ENCODE measurements at regions not wholly inside any gene's neighbourhood (a gene's known extent, or its start where the extent isn't known, plus 50 kb on each side); places are given as distances from the start of the nearest gene placed in this dataset.

- no peaks in the 10 kb centered on the region for H3K9me3 Mint-ChIP-seq
- no peaks in the 10 kb centered on the region for H3K36me3 Mint-ChIP-seq (ENCODE audit: low read depth)
- no peak overlapping the region for H3K27ac Mint-ChIP-seq
- no peak for TF ChIP-seq CTCF (conservative IDR thresholded peaks at IDR 0.05)
- Histone ChIP-seq H3K27me3 (ENCODE audit: control insufficient read depth, insufficient read depth, low read length, poor library complexity, severe bottlenecking) (no peaks in the 10 kb centered on the region), H3K9ac (ENCODE audit: extremely low read depth, low read length, poor library complexity, severe bottlenecking) (no peak overlapping the region), H3K4me1 (ENCODE audit: control insufficient read depth, insufficient read depth, low read length) (peaks cover 5% of the 10 kb centered on the region), H3K27ac (ENCODE audit: low read depth, low read length) (no peak overlapping the region), H3K9me3 (ENCODE audit: control insufficient read depth, low read length) (no peaks in the 10 kb centered on the region), H3K4me3 (ENCODE audit: low read length) (no peak overlapping the region), H3K36me3 (ENCODE audit: control insufficient read depth, insufficient read depth, low read length) (no peaks in the 10 kb centered on the region)
- H3K4me3 Mint-ChIP-seq: no peak overlapping the region
- H3K4me1 Mint-ChIP-seq: peaks cover 3% of the 10 kb centered on the region
- no peak for DNase-seq
- H3K27me3 Mint-ChIP-seq (ENCODE audit: insufficient read depth): peaks cover 4% of the 10 kb centered on the region
- WGBS, 2 experiments (ENCODE audit: insufficient coverage in 1 of 2, insufficient read length in 1 of 2): 89 to 91% methylated on average over 3 to 4 of the region's 4 CpGs
These were observed 230.2 kb downstream of the TSHZ3 start for GRCh38 chr19:31118986-31119385.

- no peaks in the 10 kb centered on the region for H3K36me3 ChIP-seq (ENCODE audit: control insufficient read depth, insufficient read depth, low read length)
- H3K36me3 Mint-ChIP-seq (ENCODE audit: low read depth): no peaks in the 10 kb centered on the region
- 83 to 90% methylated on average over 8 to 15 of the region's 15 CpGs for WGBS, 2 experiments (ENCODE audit: insufficient coverage in 1 of 2, insufficient read length in 1 of 2)
- TF ChIP-seq CTCF (conservative IDR thresholded peaks at IDR 0.05): peak; percentile 40
- no peaks in the 10 kb centered on the region for H3K27me3 ChIP-seq (ENCODE audit: control insufficient read depth, insufficient read depth, low read length, poor library complexity, severe bottlenecking)
- H3K4me3 Mint-ChIP-seq: no peak overlapping the region
- H3K4me1 ChIP-seq (ENCODE audit: control insufficient read depth, insufficient read depth, low read length): peaks cover 5% of the 10 kb centered on the region
- no peaks in the 10 kb centered on the region for H3K9me3 ChIP-seq (ENCODE audit: control insufficient read depth, low read length)
- H3K27ac ChIP-seq (ENCODE audit: low read depth, low read length): no peak overlapping the region
- peaks cover 3% of the 10 kb centered on the region for H3K4me1 Mint-ChIP-seq
- H3K9me3 Mint-ChIP-seq: no peaks in the 10 kb centered on the region
- H3K9ac ChIP-seq (ENCODE audit: extremely low read depth, low read length, poor library complexity, severe bottlenecking): no peak overlapping the region
- H3K27ac Mint-ChIP-seq: no peak overlapping the region
- H3K27me3 Mint-ChIP-seq (ENCODE audit: insufficient read depth): peaks cover 3% of the 10 kb centered on the region
- no peak for DNase-seq
- no peak overlapping the region for H3K4me3 ChIP-seq (ENCODE audit: low read length)
These were observed 230.8 kb downstream of the TSHZ3 start for GRCh38 chr19:31118287-31118955.

DNA sequence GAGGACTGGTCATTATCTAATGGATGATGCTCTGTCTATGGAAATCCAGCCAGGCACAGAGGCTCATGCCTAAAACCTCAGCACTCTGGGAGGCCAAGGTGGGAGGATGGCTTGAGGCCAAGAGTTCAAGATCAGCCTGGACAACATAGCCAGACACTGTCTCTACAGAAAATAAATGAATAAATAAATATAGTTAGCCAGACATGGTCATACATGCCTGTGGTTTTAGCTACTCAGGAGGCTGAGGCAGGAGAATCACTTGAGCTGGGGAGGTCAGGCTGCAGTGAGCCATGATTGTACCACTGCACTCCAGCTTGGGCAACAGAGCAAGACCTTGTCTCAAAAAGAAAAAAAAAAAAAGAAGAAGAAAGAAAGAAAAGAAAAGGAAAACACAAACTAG is 234.7 kb downstream of the TSHZ3 start:
- no peak for DNase-seq
- Mint-ChIP-seq H3K27ac (no peak overlapping the region), H3K4me1 (peaks cover 6% of the 10 kb centered on the region), H3K4me3 (no peak overlapping the region), H3K27me3 (ENCODE audit: insufficient read depth) (peaks cover 7% of the 10 kb centered on the region), H3K36me3 (ENCODE audit: low read depth) (no peaks in the 10 kb centered on the region), H3K9me3 (no peaks in the 10 kb centered on the region)
- no peak overlapping the region for H3K27ac ChIP-seq (ENCODE audit: low read depth, low read length)
- H3K36me3 ChIP-seq (ENCODE audit: control insufficient read depth, insufficient read depth, low read length): no peaks in the 10 kb centered on the region
- no peak overlapping the region for H3K4me3 ChIP-seq (ENCODE audit: low read length)
- H3K27me3 ChIP-seq (ENCODE audit: control insufficient read depth, insufficient read depth, low read length, poor library complexity, severe bottlenecking): no peaks in the 10 kb centered on the region
- no peak for TF ChIP-seq CTCF (conservative IDR thresholded peaks at IDR 0.05)
- no peaks in the 10 kb centered on the region for H3K9me3 ChIP-seq (ENCODE audit: control insufficient read depth, low read length)
- H3K9ac ChIP-seq (ENCODE audit: extremely low read depth, low read length, poor library complexity, severe bottlenecking): no peak overlapping the region
- H3K4me1 ChIP-seq (ENCODE audit: control insufficient read depth, insufficient read depth, low read length): peaks cover 5% of the 10 kb centered on the region

All from endodermal cell (in vitro differentiated cells).